ENCODE measurements at regions not wholly inside any gene's neighbourhood (a gene's known extent, or its start where the extent isn't known, plus 50 kb on each side); places are given as distances from the start of the nearest gene placed in this dataset.

DNA sequence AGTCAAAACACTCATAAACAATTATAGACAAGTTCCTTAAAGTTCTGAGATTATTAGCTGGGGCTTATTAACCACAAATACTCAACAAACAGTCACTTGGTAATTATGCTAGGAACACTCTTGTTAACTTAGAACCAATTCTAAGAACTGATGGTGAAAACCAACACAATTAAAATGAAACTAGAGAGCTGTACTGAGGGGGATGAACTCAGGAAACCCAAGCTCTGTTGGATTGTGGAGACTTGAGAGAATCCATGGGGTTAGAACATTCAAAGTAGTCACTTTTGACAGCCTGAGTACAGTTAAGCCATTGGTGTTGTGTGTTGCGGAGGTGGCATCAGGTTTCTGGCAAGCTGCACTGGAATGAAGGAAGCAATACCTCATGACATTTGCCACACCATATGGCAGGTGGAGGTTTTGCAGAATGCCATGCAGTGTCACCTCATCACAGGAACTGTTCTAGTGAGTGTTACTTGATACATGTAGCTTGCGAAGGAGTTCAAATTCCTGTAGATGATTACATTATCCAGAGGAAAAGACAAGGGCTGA is 480.9 kb upstream of the CD180 start:
- Mint-ChIP-seq H3K9me3 (peaks cover 0 to 3% of the 10 kb centered on the region in 2 donors), H3K36me3 (no peaks in the 10 kb centered on the region), H3K27ac (no peak overlapping the region)
- DNase-seq (ENCODE audit: low spot score in 2 of 2) (no peak), ATAC-seq (no peak)

GRCh38 chr5:67676863-67677262 is 480.3 kb upstream of the CD180 start:
- Mint-ChIP-seq H3K9me3 (peaks cover 0 to 3% of the 10 kb centered on the region in 2 donors), H3K27ac (no peak overlapping the region), H3K36me3 (no peaks in the 10 kb centered on the region)
- DNase-seq (ENCODE audit: low spot score in 2 of 2): no peak
- no peak for ATAC-seq

DNA sequence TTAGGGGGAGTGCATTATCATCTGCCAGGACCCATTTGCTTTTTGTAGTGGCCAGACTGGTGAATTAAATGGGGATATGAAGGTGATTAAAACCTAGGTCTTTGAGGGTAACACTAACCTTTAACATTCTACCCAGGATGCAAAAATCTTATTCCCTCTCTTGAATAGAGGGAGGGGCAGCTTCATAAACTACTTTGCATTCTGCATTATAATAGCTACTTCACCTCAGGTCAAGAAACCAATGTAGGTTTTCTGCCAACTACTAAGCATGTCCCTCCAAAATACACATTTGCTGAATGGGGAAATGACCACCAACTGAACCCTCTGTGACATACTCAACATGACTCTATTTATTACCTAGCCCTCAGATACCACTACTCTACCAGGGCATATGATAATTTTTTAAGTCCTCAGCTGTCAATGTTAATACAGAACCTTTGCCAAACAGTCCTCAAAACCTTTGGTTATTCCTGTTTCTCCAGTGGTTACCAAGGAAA is 477.6 kb upstream of the CD180 start:
- ATAC-seq (no peak), DNase-seq (ENCODE audit: low spot score in 2 of 2) (no peak)
- H3K27ac Mint-ChIP-seq: no peak overlapping the region
- H3K9me3 Mint-ChIP-seq: no peaks in the 10 kb centered on the region
- no peaks in the 10 kb centered on the region for H3K36me3 Mint-ChIP-seq

GRCh38 chr5:67673618-67674017 is 477.0 kb upstream of the CD180 start:
- ATAC-seq: no peak
- Mint-ChIP-seq H3K36me3 (no peaks in the 10 kb centered on the region), H3K27ac (no peak overlapping the region), H3K9me3 (no peaks in the 10 kb centered on the region)
- DNase-seq (ENCODE audit: low spot score in 2 of 2): no peak

GRCh38 chr5:67673180-67673579 is 476.6 kb upstream of the CD180 start:
- Mint-ChIP-seq H3K27ac (no peak overlapping the region), H3K36me3 (no peaks in the 10 kb centered on the region), H3K9me3 (peaks cover 4% of the 10 kb centered on the region in 2 donors)
- no peak for ATAC-seq
- DNase-seq (ENCODE audit: low spot score in 2 of 2): no peak

- Mint-ChIP-seq H3K27ac (no peak overlapping the region), H3K9me3 (peaks cover 6 to 8% of the 10 kb centered on the region in 2 donors), H3K36me3 (peaks cover 0 to under 1% of the 10 kb centered on the region in 2 donors)
- ATAC-seq (no peak), DNase-seq (ENCODE audit: low spot score in 2 of 2) (no peak)
Measured at GRCh38 chr5:67672636-67673035, 476.0 kb upstream of the CD180 start.

DNA sequence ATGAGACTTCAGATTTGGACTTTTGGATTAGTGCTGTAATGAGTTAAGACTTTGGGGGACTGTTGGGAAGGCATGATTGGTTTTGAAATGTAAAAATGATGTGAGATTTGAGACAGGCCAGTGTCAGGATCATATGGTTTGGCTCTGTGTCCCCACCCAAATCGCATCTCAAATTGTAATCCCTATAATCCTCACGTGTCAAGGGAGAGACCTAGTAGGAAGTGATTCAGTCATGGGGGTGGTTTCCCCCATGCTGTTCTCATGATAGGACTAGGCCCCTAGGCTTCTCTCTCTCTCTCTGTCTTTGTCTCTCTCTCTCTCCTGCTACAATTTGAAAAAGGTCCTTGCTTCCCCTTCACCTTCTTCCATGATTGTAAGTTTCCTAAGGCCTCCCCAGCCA is 473.3 kb upstream of the CD180 start:
- Mint-ChIP-seq H3K9me3 (peaks cover 16 to 17% of the 10 kb centered on the region in 2 donors), H3K36me3 (peaks cover 11 to 14% of the 10 kb centered on the region in 2 donors), H3K27ac (no peak overlapping the region)
- ATAC-seq: no peak
- DNase-seq (ENCODE audit: low spot score in 2 of 2): no peak

- DNase-seq (ENCODE audit: low spot score in 2 of 2) (no peak), ATAC-seq (no peak)
- H3K9me3 Mint-ChIP-seq: peaks cover 0 to 6% of the 10 kb centered on the region in 2 donors
- H3K36me3 Mint-ChIP-seq: peaks cover 0 to under 1% of the 10 kb centered on the region in 2 donors
- H3K27ac Mint-ChIP-seq: no peak overlapping the region
Measured at GRCh38 chr5:67660149-67660548, 463.6 kb upstream of the CD180 start.

DNA sequence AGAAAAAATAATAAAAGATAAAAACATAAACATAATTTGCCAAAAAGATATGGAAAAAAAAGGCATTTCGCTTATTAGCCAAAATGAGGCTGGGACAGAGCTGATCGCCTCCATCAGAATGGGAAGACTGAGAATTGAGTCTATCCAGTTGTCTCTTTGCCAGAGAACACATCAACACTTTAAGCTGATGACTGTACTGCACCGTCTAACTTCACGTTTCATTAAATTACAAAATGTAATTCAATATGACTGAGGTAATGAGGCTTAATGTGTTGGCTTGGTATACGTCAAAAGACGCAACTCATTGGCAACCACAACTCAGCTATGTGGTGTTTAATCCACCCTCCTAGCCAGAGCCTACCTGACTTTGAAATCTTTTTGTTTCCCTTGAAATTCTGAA is 462.7 kb upstream of the CD180 start:
- peaks cover 0 to 6% of the 10 kb centered on the region in 2 donors for H3K9me3 Mint-ChIP-seq
- ATAC-seq: no peak
- no peak for DNase-seq (ENCODE audit: low spot score in 2 of 2)
- H3K27ac Mint-ChIP-seq: no peak overlapping the region
- H3K36me3 Mint-ChIP-seq: no peaks in the 10 kb centered on the region

- no peak for ATAC-seq
- H3K36me3 Mint-ChIP-seq: no peaks in the 10 kb centered on the region
- no peak overlapping the region for H3K27ac Mint-ChIP-seq
- DNase-seq (ENCODE audit: low spot score in 2 of 2): no peak
- H3K9me3 Mint-ChIP-seq: no peaks in the 10 kb centered on the region
Measured at GRCh38 chr5:67657055-67657454, 460.5 kb upstream of the CD180 start.

GRCh38 chr5:67652201-67652600 is 455.6 kb upstream of the CD180 start:
- Mint-ChIP-seq H3K36me3 (no peaks in the 10 kb centered on the region), H3K9me3 (no peaks in the 10 kb centered on the region), H3K27ac (no peak overlapping the region)
- DNase-seq (ENCODE audit: low spot score in 2 of 2) (no peak), ATAC-seq (no peak)

DNA sequence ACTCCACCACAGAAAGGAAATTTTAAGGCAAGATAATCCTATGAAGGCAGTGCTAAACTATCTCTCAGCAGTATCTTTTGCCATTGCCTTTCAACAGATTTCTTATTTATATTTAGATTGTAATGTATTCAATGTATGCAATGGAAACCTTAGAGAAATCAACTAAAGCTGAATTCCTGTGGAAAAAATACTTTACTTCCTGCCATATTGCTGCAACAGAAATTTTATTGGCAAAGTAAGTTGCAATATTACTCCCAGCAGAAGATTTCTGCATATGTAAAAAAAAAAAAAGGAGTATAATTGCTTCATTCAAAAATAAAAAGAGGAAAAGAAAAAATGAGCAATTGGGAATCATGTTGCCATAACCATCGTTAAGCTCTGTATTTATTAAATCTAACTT is 454.6 kb upstream of the CD180 start:
- Mint-ChIP-seq H3K9me3 (no peaks in the 10 kb centered on the region), H3K27ac (no peak overlapping the region), H3K36me3 (no peaks in the 10 kb centered on the region)
- DNase-seq (ENCODE audit: low spot score in 2 of 2) (no peak), ATAC-seq (no peak)

- H3K9me3 Mint-ChIP-seq: peaks cover 0 to 5% of the 10 kb centered on the region in 2 donors
- DNase-seq (ENCODE audit: low spot score in 2 of 2): no peak
- H3K36me3 Mint-ChIP-seq: no peaks in the 10 kb centered on the region
- ATAC-seq: no peak
- H3K27ac Mint-ChIP-seq: no peak overlapping the region
Measured at GRCh38 chr5:67648201-67648671, 451.6 kb upstream of the CD180 start.

DNA sequence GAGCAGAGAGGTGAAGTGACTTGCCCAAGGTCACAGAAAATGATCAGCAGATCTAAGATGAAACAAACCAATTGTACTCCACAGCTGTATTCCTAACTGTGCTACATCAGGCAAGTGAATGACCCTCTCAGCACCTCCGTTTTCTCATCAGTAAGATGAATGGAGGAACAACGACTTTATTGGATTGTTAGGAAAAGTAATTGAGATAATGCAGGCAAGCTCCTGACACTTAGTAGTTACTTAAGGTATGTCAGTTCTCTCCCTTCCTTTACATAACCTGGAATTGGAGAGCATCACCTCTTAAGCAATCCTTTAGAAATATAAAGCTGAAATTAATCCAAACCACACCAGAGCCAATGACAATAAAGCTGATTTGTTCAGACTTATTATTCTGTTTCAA is 451.2 kb upstream of the CD180 start:
- Mint-ChIP-seq H3K9me3 (peaks cover 0 to 5% of the 10 kb centered on the region in 2 donors), H3K27ac (no peak overlapping the region), H3K36me3 (no peaks in the 10 kb centered on the region)
- DNase-seq (ENCODE audit: low spot score in 2 of 2) (no peak), ATAC-seq (no peak)

DNA sequence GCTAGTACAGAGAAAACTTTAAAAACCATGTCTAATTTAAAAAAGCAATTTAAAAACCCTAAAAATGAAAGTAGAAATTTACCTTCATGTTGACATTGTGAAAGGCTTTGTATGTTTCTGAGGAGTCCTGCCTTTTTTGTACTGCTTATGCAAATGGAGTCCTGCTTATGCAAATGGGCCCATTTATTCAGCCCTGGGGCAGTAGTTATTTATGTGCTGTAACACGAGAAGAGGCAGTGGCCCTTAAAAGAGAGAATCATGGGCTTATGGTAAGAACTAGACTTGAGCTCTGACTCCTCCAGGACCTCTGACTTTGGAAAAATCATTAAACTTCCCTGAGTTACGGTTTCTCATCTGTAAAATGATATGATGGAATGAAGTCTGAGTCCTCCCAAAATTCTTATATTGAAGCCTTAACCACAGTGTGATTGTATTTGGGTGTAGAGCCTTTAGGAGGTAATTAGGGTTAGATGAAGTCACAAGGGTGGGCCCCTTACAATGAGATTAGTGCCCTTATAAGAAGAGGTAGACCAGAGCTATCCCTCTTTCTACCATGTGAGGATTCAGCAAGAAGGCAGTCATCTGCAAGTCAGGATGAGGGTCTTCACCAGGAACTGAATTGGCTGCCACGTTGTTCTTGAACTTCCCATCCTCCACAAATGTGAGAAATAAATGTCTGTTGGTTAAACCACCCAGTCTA is 447.8 kb upstream of the CD180 start:
- Mint-ChIP-seq H3K27ac (no peak overlapping the region), H3K9me3 (peaks cover 0 to 5% of the 10 kb centered on the region in 2 donors), H3K36me3 (no peaks in the 10 kb centered on the region)
- ATAC-seq (no peak), DNase-seq (ENCODE audit: low spot score in 2 of 2) (no peak)

- H3K36me3 Mint-ChIP-seq: no peaks in the 10 kb centered on the region
- ATAC-seq (no peak), DNase-seq (ENCODE audit: low spot score in 2 of 2) (no peak)
- H3K27ac Mint-ChIP-seq: no peak overlapping the region
- peaks cover 0 to 5% of the 10 kb centered on the region in 2 donors for H3K9me3 Mint-ChIP-seq
Measured at GRCh38 chr5:67643536-67643935, 446.9 kb upstream of the CD180 start.

DNA sequence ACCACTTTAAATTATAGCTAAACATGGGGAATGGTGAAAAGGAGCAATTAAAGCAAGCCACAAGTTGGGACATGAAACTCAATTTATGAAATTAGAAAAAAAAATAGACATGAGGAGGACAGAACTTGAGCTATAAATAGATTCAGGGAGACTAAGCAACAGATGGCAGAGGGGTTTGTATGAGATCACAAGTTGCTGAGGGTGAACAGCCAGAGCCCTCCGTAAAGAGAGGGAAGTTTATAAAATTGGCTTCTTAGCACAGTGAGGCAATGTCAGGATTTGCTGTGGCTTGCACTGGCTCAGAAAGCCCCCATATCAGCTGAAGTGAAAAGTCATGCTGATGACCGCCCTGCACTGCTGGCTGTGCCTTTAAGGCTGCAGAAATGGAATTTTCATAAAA is 443.4 kb upstream of the CD180 start:
- ATAC-seq: no peak
- H3K27ac Mint-ChIP-seq: no peak overlapping the region
- DNase-seq (ENCODE audit: low spot score in 2 of 2): no peak

DNA sequence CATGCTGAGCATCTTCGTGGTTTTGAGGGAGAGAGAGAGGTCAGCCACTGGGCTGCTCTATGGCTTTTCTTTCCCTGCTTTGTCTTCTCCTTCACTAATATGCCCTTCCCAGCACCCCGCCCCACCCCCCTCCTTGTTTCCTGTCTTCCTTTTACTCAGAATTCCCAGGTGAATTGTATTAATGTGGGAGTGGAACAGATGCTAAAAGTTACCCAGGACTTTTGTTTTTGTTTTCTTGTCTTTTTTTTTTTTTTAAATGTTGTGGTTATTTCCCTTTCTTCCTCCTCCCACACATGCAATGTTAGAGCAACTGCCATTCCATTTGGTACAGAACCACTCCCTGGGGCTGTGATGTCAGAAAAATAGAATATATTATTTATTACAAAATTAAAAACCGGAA is 442.7 kb upstream of the CD180 start:
- no peak overlapping the region for H3K27ac Mint-ChIP-seq
- DNase-seq (ENCODE audit: low spot score in 2 of 2) (no peak), ATAC-seq (no peak)
- peaks cover 0 to 9% of the 10 kb centered on the region in 2 donors for H3K9me3 Mint-ChIP-seq
- H3K36me3 Mint-ChIP-seq: no peaks in the 10 kb centered on the region

More for the DNA sequence above, 443.4 kb upstream of the CD180 start:
- H3K36me3 Mint-ChIP-seq: no peaks in the 10 kb centered on the region
- peaks cover 0 to 6% of the 10 kb centered on the region in 2 donors for H3K9me3 Mint-ChIP-seq

All from activated naive CD4-positive, alpha-beta T cell treated with anti-CD3 and anti-CD28 coated beads, Interleukin-2, amount 50 U/mL, for 72 hours (primary cell).